Erythroblast (primary cell): ENCODE measurements at regions not wholly inside any gene's neighbourhood (a gene's known extent, or its start where the extent isn't known, plus 50 kb on each side); places are given as distances from the start of the nearest gene placed in this dataset.
"Not testable (repeated sequence)": the region's sequence is repeated elsewhere in the genome, so short reads cannot be mapped to it uniquely, and the experiment has no call there.

ENCODE experiments used
- DNase-seq, 2 experiments: peaks; one replicate each; lab custom pipeline; 2025; lab: John Stamatoyannopoulos, UW
- GATA1 ChIP-seq: IDR thresholded peaks from 2 replicates; pipeline ENCODE4 v1.6.1; 2011; ENCODE audit warnings: low read depth, mild to moderate bottlenecking, control low read depth, low read length, moderate library complexity
- POLR2A ChIP-seq: IDR thresholded peaks from 2 replicates; pipeline ENCODE4 v1.6.1; 2011; ENCODE audit warnings: mild to moderate bottlenecking, low read length

DNA sequence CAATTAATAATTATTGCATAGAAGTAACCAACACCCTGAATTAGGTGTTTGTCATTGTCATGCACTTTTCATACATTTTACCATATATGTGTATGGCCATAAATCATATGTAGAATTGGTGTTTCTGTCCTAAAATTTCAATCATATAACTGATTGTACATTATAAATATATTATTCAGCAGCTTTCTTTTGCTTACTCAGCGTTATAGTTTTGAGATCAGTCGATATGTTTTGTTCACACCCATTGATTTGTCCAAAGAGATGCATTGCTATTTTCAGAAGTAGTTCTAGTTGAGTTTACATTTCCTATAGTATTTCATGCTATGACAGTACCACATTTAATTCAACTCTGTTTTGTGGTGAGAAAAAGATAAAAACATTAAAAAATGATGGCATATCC, 50.5 kb upstream of the PARP4 start:
- DNase-seq, result no peak
- TF ChIP-seq POLR2A, result no peak
- TF ChIP-seq GATA1, result no peak

DNA sequence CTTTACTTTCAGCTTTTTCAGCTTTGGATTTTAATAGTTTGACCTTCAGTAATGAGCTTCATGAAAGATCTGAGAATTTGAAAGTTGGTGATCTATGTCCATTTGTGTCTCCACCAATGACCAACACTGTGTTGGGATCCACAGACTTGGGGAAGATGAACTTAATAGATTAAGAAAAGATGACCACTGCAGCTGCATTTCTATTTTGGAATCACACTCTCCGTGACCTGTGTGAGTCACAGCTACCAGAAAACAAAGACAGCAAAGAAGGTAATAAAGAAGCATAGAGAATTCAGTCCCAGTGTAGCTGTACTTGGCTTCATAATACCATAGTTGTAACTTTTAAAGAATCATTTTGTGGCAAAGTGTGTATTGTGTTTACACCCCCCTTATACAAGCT, 51.4 kb upstream of the PARP4 start:
- not testable (repeated sequence) for DNase-seq

DNA sequence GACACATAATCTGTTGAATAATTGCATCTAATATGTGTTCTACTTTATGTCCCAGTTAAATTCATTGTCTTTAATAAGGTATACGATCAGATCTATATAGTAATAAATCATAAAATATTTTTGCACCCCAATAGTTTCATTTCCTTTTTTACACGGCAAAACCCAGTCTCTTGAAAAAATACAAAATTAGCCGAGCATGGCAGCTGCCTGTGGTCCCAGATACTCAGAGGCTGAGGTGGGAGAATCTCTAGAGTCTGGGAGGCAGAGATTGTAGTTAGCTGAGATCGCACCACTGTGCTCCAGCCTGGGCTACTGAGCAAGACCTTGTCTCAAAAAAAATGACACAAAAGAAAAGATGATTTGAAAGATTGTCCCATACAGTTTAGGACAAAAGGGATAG, 52.3 kb upstream of the PARP4 start:
- DNase-seq, result no peak
- TF ChIP-seq GATA1 (no peak), POLR2A (no peak)

DNA sequence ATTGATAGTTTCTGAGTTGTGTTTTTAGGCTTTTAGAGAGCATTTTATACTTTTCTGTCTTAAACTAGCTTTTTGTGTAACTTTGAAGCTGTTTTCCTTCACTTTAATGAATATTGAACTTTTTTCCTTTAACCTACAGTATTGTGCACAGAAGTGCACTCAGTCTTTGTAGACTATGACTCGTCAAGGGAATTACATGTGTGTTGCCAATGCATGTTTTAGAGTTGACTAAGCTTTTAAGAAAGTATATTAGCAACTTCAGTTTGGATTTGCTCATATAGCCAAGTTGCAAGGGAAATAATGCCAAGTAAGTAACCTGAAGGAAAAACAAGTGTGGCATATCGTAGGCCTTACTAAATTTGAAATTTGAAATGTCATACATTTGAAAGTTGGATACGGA, 55.0 kb upstream of the PARP4 start:
- DNase-seq, result not testable (repeated sequence)

DNA sequence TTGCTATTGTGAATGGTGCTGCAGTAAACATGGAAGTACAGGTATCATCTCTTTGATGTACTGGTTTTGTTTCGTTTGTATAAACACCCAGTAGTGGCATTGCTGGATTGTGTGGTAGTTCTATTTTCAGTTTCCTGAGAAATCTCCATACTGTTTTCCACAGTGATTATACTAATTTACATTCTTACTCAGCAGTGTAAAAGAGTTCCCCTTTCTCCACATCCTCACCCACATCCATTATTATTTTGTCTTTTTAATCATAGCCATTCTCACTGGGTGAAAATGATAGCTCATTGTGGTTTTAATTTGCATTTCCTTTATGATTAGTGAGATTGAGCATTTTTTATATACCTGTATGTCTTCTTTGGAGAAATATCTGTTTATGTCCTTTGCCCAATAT, 62.3 kb upstream of the PARP4 start:
- TF ChIP-seq GATA1 (no peak), POLR2A (no peak)
- no peak for DNase-seq

DNA sequence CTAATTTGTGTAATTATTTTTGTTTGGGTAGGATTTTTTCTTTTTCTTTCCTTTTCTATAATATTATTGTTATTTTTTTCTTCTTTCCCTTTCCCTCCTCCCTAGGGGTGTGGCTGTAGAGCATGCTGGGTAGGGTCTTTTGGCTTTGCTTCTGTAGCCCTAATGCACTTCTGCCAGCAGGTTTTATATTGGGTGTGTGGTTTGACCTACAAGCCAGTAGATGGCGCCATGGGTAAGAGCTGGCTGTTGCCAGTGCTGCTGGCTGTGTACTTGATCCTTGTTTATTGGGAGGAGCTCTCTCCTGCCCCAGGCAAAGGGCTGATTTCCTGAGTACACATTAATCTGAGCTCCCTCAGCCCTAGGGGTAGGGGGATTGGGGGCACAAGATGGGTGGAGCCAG, 67.7 kb upstream of the PARP4 start:
- DNase-seq, result peak; percentile 7 to 13

DNA sequence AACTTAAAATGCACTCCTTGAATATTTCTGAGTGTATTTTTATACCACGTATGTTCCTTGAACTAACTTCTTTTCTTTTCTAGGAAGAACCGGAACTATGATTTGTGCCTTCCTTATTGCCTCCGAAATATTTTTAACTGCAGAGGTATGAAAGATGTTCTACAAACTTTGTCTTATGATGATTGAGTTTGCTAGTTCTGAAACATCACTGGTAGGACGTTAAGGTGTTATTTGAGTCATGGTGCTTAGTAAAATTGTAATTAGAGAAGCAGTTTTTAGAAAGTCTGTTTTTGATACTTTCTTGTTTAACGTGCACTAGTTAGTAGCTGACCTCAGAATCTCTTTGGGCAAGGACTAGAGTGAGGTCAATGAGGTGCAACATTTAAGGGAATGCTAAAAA, 69.0 kb upstream of the PARP4 start:
- not testable (repeated sequence) for DNase-seq

DNA sequence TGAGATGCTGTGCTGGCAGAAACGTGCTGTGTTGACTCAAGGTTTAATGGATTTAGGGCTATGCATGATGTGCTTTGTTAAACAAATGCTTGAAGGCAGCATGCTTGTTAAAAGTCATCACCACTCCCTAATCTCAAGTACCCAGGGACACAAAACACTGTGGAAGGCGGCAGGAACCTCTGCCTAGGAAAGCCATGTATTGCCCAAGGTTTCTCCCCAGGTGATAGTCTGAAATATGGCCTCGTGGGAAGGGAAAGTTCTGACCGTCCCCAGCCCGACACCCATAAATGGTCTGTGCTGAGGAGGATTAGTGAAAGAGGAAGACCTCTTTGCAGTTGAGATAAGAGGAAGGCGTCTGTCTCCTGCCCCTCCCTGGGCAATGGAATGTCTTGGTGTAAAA, 79.1 kb upstream of the PARP4 start:
- DNase-seq, result not testable (repeated sequence)

DNA sequence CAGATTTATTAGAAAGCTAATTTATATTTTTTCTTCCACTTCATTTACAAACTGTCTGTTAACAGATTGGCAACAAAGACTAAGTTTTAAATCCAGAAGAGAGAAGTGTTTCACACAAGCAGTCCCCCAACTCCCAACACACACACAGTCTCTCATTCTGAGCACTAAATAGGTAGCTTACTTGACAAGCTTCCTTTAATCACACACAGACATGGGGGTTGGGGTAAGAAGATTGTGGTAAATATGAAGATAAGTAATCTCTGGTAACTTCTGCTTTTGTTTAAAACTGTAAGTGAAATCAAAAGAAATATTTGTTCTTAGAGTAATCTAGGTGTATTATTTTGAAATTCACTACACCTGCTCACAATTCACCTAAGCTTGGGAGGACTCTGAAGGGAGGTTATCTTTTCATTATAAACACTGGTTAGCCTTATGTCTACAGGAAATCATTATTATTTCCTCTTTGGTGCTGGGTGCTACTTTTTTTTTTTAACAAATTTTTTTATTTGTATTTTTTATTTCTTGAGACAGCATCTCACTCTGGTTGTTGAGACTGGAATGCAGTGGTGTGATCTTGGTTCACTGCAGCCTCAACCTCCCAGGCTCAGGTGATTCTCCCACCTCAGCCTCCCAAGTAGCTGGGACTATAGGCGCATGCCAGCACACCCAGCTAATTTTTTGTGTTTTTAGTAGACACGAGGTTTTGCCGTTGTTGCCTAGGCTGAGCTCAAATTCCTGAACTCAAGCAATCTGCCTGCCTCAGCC, 82.1 kb upstream of the ATP12A start:
- DNase-seq, result not testable (repeated sequence)

DNA sequence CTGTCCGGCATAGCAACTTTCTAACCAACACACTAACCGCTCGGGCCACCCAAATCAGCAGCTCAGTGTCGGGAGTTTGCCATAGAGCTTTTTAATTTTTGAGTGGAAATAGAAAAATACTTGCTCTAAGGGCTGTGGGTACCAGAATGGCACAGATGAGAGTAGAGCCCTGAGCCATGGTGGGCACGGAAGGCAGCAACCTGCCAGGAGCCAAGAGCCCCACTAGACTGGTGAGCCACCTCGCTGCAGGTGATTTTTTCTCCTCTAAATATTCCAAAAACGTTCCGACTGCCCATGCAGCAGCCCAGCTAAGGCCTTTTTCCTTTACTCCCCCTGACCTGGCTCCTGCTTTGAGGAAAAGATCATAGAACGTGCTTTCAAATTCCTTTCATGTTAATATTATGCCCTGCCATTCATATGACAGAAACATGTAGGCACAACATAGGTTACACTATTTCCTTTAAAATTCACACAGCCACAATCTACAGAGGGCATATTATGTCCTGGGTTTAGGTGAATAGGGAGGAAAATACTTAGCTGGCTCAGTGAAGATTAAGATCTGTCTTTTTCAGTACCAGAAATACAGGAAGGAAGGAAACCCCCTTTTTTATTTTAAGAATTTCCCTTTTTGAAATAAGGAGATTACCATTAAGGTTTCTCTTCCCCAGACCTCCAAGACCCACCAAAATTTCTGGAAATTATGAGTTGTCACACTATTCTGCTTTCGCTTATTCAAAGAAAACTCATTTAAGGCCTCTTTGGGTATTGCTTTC, 81.0 kb upstream of the ATP12A start:
- DNase-seq, result not testable (repeated sequence)

DNA sequence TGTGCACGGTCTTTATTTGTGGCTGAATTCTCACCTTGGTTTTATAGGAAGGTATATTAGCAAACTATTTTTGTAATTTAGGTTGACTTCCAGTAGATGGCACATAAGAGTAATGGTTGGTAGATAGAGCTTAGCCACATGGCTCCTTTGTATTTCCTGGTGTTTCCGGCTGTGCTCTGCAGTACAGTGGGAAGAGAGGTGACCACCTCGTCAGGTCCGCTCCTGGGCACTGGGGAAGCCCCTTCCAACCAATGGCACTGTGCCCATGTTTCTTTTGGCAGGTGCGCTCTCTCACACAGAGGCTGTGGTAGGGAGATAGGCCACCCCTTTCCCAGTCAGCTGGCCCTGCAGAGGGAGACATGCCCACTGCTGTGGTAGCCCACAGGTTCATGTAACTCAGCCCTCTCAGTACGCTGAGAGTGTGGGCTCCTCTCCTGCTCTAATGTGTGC, 74.3 kb upstream of the ATP12A start:
- DNase-seq, result peak in 1 of 2 experiments; percentile 6
- TF ChIP-seq POLR2A (no peak), GATA1 (no peak)

DNA sequence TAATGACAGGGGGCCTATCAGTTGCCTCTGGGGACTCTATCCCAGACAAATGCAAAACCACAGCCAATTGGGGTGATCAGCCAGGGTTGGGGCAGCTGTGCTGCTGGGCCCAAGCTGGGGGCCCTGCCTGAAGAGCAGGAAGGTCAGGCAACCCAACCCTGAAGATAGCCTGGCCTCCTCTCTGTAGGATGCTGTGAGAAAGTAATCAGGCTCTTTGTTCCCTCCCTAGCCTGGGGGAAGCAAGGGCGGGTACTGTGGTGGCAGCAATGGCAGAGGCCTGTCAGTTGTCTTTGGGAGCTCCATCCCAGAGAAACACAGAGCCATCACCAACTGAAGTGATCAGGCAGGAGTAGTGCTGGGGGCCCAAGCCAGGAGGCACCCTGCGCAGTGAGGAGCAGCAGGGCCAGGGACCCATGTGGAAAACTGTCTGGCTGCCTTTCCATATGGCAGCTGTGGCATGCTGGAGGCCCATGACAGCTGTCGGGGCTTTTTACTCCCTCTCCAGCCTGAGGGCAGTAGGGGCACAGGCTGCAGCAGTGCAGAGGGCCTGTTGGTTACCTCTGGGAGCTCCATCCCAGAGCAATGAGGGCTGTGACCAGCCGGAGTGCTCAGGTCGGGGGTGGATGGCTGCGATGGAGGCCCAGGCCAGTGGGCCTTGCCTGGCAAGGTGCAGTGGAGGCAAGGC, 73.6 kb upstream of the ATP12A start:
- no peak for TF ChIP-seq GATA1
- TF ChIP-seq POLR2A, result no peak
- DNase-seq, result no peak

DNA sequence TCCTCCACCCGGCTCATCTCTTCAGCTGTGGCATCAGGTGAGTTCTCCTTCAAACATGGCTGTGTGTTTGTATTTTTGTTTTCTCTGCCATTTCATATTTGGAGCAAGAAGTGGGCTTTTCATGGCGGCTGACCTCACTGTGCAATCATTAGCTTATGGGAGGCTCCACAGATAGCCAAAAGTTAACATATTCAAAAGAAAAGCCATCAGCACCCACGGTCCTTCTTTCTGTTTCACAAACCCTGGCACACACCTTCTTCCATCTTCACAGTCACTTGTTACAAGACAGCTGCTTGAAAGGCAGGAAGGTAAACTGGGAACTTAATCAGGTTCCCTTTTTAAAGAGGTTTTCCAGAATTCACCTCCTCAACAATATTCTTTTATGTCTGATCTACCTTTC, 69.3 kb upstream of the ATP12A start:
- TF ChIP-seq POLR2A (no peak), GATA1 (no peak)
- DNase-seq, result no peak

DNA sequence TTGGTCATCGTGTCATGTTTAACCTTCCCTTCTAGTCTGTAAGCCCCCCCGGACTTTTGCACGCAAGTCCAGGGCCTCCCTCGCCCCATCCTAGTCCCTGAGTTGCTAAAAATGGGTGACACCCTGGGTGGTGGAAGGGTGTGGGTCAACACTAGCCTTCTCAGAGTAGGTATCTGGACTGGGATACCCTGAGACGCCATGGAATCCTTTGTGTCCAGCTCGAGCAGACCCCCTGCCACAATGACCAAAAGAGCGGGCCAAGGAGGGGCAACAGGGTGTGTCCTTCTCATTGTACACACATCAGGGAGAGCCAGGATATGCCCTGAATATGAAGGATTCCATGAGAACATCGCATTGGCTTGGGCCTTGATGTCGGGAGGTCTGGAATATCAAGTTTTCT, 67.5 kb upstream of the ATP12A start:
- no peak for TF ChIP-seq POLR2A
- TF ChIP-seq GATA1, result no peak
- DNase-seq, result no peak

DNA sequence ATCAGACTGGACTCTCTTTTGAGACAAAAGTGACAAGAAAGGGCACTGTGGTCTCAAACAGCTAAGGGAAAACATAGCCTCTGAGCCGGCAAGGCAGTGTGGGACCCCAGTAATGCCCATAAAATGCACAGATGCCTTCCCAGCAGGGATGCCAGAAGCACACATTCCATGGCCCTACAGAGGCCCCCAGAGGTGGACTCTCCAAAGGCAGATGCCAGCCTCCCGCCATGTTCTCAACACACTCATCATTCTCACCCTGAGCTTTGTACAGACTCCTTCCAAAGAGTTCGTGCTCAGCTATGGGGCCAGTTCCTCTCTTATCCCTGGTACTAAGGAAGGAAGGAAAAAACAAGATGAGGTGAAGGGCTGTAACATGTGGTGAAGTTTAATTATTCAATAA, 67.1 kb upstream of the ATP12A start:
- TF ChIP-seq GATA1 (no peak), POLR2A (no peak)
- DNase-seq, result no peak

DNA sequence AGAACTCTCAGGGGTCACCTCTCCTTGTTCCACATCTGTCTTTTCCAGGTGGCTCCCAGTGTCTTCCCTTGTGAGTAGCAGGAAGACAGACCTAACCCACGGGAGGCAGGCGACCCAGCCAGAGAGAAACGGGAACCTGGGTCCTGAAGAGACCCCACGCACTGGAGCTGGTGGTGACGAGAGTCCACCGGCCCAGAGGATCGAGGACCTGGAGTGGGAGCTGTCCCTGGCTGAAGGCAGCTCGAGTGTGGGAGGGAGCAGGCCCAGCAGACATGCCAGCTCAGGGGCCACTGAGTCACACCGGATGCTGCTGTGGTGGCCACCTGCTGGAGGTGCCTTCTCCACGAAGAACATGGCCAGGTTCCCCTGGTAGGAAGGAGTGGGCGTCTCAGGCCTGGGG, 66.5 kb upstream of the ATP12A start:
- TF ChIP-seq POLR2A, result no peak
- TF ChIP-seq GATA1, result no peak
- no peak for DNase-seq
